Amniotic stem cell (primary cell): ENCODE measurements at regions not wholly inside any gene's neighbourhood (a gene's known extent, or its start where the extent isn't known, plus 50 kb on each side); places are given as distances from the start of the nearest gene placed in this dataset.

Experiments used
- DNase-seq: peaks from one replicate; lab custom pipeline; 2025; lab: John Stamatoyannopoulos, UW

- no peak for DNase-seq
Measured at GRCh38 chr11:112783945-112784322, 177.3 kb upstream of the NCAM1 start.

DNA sequence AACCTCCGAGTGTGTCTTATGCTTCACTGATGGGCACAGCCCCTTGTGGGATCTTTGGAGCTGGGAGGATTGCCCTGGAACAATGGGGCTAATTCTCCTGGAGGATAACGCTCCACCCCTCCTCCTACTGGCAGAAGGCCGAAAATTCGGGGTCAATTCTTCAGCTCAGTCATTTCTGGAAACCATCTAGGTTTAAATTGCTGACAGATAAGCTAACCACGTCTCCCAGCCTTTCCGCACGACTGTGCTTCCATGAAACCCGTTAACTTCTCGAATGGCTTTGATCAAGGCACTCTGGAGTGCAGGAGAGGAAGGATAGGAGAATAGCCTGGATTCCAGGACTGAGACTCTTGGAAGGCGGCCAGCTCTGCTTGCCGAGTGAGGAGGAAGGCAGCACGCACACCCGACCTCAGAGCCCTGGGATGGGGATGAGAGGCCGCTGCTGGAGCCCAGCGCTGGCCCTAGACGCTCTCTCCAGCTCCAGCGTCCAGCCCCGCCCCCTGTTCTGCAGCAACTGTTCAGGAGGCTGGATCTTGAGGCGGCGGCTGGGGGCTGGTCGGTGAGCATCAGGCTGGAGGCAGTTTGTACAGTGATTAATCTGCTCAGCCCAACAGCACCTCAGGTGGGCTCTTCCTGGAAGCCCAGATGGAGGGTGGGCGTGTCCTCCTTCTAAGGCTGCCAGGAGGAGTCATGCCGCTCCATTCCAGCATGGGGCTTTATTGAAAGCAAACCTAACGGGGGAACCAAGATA is 176.7 kb upstream of the NCAM1 start:
- DNase-seq: no peak

GRCh38 chr11:112785149-112785548 is 176.1 kb upstream of the NCAM1 start:
- DNase-seq: no peak

DNA sequence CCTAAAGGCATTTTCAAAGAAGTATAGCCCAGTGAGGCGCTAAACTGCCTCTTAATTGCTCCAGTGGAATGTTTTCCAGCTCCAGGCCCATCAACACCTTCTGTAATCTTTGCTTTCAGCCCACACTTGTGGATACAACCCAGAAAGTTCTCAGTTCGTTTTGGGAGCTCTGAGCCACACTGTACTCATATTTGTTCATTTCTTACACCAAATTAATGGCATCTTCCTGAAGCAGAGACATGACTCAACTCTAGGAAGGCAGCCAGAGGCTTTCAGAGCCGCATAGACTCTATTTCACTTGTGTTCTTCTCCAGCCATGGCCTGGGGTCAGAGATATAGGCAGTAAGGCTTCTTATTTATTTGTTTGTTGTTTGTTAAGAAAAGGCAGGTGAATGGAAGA is 175.5 kb upstream of the NCAM1 start:
- no peak for DNase-seq

DNA sequence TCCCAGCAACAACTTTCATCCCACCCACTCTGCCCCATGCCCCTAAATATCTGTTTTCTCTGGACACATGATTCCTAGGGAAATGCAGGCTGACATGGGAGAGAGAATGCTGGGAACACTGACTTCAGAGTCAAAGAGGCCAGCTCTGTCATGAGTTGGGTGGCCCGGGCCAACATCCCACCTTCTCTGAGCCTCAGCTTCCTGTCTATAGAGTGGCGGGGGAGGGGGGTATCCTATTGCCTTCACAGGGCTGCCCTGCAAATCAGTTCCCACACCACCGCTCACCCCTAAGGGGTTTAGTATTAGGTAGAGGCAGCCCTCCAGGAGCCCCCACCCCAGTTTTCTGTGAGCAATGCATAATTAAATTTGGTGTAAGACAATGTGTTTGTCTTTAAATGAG is 175.0 kb upstream of the NCAM1 start:
- no peak for DNase-seq

DNA sequence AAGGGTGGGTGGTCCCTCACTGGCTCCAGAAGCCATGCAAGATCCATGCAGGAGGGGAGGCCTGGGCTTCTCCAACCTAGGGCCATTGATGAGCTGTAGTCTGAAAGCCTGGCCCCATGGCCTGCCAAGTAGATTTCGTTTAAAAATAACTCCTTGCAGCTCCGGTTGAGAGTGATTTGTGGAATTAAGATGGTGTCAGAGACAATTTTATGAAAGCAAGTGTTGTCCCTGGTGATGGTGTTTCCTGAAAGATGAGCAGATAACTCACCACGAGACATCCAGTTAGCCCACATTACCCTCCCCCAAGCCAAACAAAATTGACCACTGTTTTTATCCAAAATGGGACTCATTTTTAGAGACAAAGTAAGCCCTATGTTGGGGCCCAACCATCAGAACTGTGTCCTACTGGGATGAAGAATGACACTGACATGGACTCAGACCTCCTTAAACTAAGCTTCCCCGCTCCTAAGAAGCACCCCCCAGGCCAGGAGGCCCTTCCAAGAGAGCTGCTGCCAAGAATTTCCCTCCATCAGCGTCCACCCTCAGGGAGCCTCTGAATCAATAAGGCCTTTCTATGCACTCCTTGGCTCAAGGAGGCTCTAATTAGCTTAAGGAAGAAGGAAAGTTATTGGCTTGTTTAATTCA is 174.2 kb upstream of the NCAM1 start:
- no peak for DNase-seq

GRCh38 chr11:112789481-112789880 is 171.7 kb upstream of the NCAM1 start:
- no peak for DNase-seq

DNA sequence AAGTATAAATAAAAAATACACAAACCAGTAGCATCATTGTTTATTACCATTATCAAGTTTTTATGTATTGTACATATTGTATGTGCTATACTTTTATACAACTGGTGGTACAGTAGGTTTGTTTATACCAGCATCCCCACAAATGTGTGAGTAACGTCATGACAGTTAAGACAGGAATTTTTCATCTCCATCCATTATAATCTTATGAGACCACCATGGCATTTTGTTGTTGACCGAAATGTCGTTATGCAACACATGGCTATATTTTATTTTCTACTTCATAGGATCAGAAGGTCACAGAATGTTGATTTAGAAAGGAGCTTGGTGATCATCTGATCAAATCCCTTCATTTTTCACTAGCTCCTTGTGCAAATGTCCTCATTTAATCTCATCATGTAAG is 170.9 kb upstream of the NCAM1 start:
- DNase-seq: no peak

GRCh38 chr11:112792070-112792469 is 169.2 kb upstream of the NCAM1 start:
- DNase-seq: no peak

- no peak for DNase-seq
Measured at GRCh38 chr11:112793416-112793815, 167.8 kb upstream of the NCAM1 start.

- DNase-seq: no peak
Measured at GRCh38 chr11:112794331-112794846, 166.8 kb upstream of the NCAM1 start.

- DNase-seq: no peak
Measured at GRCh38 chr11:112795142-112795815, 165.9 kb upstream of the NCAM1 start.

GRCh38 chr11:112795911-112796649 is 165.1 kb upstream of the NCAM1 start:
- no peak for DNase-seq

GRCh38 chr11:112797092-112797491 is 164.1 kb upstream of the NCAM1 start:
- DNase-seq: no peak

DNA sequence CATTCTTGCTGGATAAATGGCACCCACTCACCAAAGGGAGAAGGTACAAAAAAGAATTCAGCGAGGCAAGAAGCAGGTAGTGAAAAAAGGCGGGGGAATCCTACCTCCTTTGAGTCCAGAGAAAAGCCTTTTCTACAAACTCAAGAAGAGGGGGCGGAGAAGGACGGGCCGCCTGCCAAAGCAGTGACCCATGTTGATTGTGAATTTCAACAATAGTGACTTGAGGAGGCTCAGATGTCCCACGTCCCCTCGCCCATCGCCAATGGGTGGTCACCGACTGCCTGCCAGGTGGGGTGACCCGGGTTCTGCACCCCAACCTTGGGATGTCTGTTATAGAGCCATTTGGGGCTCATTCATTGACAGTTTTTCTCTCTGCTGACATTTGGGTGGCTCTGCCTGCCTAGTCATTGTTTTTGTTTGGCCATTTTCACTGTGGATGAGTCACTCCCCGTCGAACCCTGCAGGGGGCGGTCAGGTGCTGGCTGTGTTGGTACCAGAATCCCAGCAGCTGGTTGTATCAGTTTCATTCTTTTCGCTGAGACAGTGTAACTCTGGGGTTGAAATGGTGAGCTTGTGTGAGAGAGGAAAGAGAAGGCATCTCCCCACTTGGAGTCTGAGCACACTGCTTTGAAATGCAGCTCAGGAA is 163.4 kb upstream of the NCAM1 start:
- no peak for DNase-seq

DNA sequence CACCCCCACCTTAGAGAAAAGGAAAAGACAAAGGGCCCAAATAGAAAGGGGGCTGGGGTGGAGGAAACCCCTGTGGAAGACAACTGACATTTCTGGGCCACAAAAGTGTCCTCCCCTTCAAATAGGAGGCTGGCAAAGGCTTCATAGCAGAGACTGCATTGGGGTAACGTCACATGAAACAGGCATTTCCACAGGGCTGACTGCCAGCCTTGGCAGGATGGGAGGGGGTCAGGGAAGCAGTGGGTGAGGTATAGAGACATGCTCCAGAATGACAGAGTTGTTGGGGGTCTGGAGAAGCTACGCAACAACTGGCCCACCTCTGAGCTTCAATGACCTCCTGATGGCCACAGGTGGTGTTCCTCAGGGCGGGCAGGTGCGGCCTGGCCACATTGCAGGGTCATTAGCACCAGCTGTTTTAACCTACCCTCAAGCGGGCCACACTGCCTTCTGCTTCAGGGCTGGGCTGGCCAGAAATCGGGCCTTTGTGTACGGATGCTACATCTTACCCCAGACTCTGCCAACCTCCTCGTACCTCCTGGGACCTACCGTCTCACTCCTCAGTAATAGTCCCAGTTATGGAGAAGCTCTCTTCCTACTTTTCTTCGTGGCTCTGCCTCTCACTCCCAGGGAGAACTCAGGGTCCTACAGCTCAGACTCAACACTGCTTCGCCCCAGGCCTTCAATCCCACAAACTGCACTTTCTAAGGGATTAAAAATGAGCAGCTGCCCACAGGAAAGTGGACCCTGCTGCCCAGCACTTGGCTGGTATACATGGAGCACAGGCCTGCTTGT is 160.0 kb upstream of the NCAM1 start:
- no peak for DNase-seq

DNA sequence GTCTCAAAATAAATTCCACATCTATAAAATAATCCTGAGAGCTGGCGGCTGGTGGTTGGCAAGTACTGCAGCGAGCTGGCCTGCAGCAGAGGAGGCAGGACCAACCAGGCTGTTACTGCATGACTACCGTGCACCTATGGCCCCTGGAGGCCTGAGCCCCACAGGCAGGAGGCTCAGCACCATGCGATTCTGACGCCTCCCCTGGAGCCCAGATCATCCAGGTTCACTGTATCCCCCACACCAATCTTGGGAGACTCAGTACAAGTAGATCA is 159.5 kb upstream of the NCAM1 start:
- DNase-seq: no peak

DNA sequence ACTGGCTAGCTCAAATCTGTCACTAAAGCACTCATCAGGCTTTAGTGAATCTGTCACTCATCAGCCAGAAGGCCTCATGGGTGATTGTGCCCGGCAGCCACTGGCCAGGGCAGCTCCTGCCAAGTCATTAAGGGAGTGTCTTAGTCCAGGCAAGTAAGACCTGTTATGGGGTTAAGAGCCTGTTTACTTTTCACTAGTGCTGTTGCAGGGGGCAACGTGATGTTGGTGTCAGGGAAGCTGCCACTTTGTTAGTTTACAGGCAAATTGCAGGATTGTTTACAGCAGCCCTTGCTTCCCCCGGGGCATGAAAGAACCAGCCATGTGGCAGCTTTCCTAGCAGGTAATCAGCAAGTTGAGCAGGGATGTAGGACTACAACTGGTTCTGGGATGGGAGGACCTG is 155.6 kb upstream of the NCAM1 start:
- DNase-seq: no peak

- no peak for DNase-seq
Measured at GRCh38 chr11:112806256-112806655, 155.0 kb upstream of the NCAM1 start.

- DNase-seq: no peak
Measured at GRCh38 chr11:112806876-112807275, 154.3 kb upstream of the NCAM1 start.

DNA sequence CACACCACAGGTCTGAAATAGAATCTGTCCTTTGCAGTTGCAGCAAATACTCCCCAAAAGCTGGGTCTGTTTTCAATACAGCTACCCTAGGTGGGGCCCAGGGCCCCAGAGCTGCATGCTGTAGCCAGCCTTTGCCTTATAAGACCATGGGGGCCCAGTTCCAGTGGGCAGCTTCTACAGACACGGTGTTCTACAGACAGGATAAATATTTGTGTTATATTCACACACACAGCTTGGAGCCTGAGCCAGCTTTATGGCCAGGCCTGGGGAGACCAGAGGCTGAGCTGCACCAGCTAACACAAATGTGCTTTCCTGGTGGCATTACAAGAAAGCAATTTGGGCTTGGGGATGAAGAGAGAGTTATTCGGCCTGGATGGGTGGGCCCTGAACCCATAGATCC is 151.8 kb upstream of the NCAM1 start:
- DNase-seq: no peak
